Liver (tissue), 8 donors: ENCODE measurements at regions not wholly inside any gene's neighbourhood (a gene's known extent, or its start where the extent isn't known, plus 50 kb on each side); places are given as distances from the start of the nearest gene placed in this dataset.

Source experiments
- DNase-seq: peaks from one replicate; pipeline ENCODE4 v3.0.0-alpha.2; 2017; ENCODE audit warnings: low spot score
- H3K27ac ChIP-seq, 2 donors: one replicate each; pipeline ENCODE4 v1.7.0; 2013; ENCODE audit warnings: inconsistent platforms in 2 of 2, low read length in 2 of 2, control low read depth in 1 of 2, low read depth in 1 of 2, mild to moderate bottlenecking in 1 of 2
- H3K27me3 ChIP-seq, 4 donors: one replicate each; pipeline versions ENCODE4 v1.6.1 to v1.7.0; 2013; ENCODE audit warnings: low read length in 3 of 4, inconsistent platforms in 1 of 4, mild to moderate bottlenecking in 1 of 4, moderate library complexity in 1 of 4; ENCODE audit not compliant: control insufficient read depth in 4 of 4, insufficient read depth in 4 of 4
- H3K36me3 ChIP-seq, 4 donors: one replicate each; pipeline versions ENCODE4 v1.6.1 to v1.7.0; 2013; ENCODE audit warnings: low read length in 3 of 4, mild to moderate bottlenecking in 3 of 4, low read depth in 1 of 4, moderate library complexity in 1 of 4; ENCODE audit not compliant: control insufficient read depth in 4 of 4, insufficient read depth in 3 of 4
- H3K4me1 ChIP-seq, 4 donors: one replicate each; pipeline versions ENCODE4 v1.6.1 to v1.7.0; 2013; ENCODE audit warnings: low read length in 3 of 4, mild to moderate bottlenecking in 3 of 4, moderate library complexity in 1 of 4; ENCODE audit not compliant: control insufficient read depth in 4 of 4, insufficient read depth in 4 of 4
- H3K4me3 ChIP-seq, 3 donors: one replicate each; pipeline versions ENCODE4 v1.6.1 to v1.7.0; 2013; ENCODE audit warnings: low read length in 3 of 3, control low read depth in 1 of 3, low read depth in 1 of 3, mild to moderate bottlenecking in 1 of 3
- H3K9ac ChIP-seq, 2 donors: one replicate each; pipeline ENCODE4 v1.7.0; 2013; ENCODE audit warnings: low read length in 2 of 2, mild to moderate bottlenecking in 2 of 2, moderate library complexity in 2 of 2, control low read depth in 1 of 2, low read depth in 1 of 2
- H3K9me3 ChIP-seq, 4 donors: one replicate each; pipeline versions ENCODE4 v1.6.1 to v1.7.0; 2013; ENCODE audit warnings: low read length in 3 of 4; ENCODE audit not compliant: control insufficient read depth in 4 of 4
- FOXA2 ChIP-seq: IDR thresholded peaks from 2 replicates; pipeline ENCODE4 v1.6.1; 2016; ENCODE audit warnings: antibody characterized with exemption
- GABPA ChIP-seq, 2 donors: IDR thresholded peaks in 1 of 2; conservative IDR thresholded peaks in 1 of 2; 2 replicates each; pipeline ENCODE4 v1.6.1; 2016; ENCODE audit warnings: antibody characterized with exemption in 2 of 2, mild to moderate bottlenecking in 1 of 2, moderate library complexity in 1 of 2
- HNF4A ChIP-seq, 2 donors: conservative IDR thresholded peaks; 2 replicates each; pipeline ENCODE4 v1.6.1; 2016; ENCODE audit warnings: antibody characterized with exemption in 2 of 2, mild to moderate bottlenecking in 2 of 2
- JUND ChIP-seq, 2 donors: IDR thresholded peaks; 2 replicates each; pipeline ENCODE4 v1.6.1; 2016; ENCODE audit warnings: antibody characterized with exemption in 2 of 2
- NR2F2 ChIP-seq: IDR thresholded peaks from 2 replicates; pipeline ENCODE4 v1.6.1; 2016; ENCODE audit warnings: antibody characterized with exemption
- RAD21 ChIP-seq, 2 donors: IDR thresholded peaks; 2 replicates each; pipeline ENCODE4 v1.6.1; 2016; ENCODE audit warnings: antibody characterized with exemption in 2 of 2, mild to moderate bottlenecking in 2 of 2
- SP1 ChIP-seq: IDR thresholded peaks from 2 replicates; pipeline ENCODE4 v1.6.1; 2018; ENCODE audit warnings: antibody characterized with exemption, mild to moderate bottlenecking
- YY1 ChIP-seq: IDR thresholded peaks from 2 replicates; pipeline ENCODE4 v1.6.1; 2016; ENCODE audit warnings: antibody characterized with exemption, mild to moderate bottlenecking
- WGBS: extraction: QIAGEN DNeasy Blood & Tissue Kit; methylation state at CpG from one replicate; pipeline ENCODE4 v1.1.7; 2013; 5-methylcytosine and 5-hydroxymethylcytosine counted together
- TF ChIP-seq, protein P1 (sequence below): IDR thresholded peaks from 2 replicates; pipeline ENCODE4 v1.6.1; 2016; ENCODE audit warnings: antibody characterized with exemption, mild to moderate bottlenecking
- TF ChIP-seq, protein P2 (sequence below): fragments of 150-350 bp; IDR thresholded peaks from 2 replicates; pipeline ENCODE4 v1.5.1; 2017; ENCODE audit warnings: improper control_type of control experiment, low read depth, low read length; ENCODE audit not compliant: missing input control
- TF ChIP-seq, protein P3 (sequence below): IDR thresholded peaks from 2 replicates; pipeline ENCODE4 v1.6.1; 2016; ENCODE audit warnings: antibody characterized with exemption
- TF ChIP-seq, protein P4 (sequence below): IDR thresholded peaks from 2 replicates; pipeline ENCODE4 v1.6.1; 2016; ENCODE audit warnings: antibody characterized with exemption
- donor health status: healthy.
- donor health status: healthy.
- donor health status: healthy.
- donor health status: healthy.
- donor health status: healthy.

- H3K9ac ChIP-seq, result no peak overlapping the region
- H3K4me1 ChIP-seq, result no peaks in the 10 kb centered on the region
- no peaks in the 10 kb centered on the region for H3K9me3 ChIP-seq
- H3K4me3 ChIP-seq, result no peak overlapping the region
- no peaks in the 10 kb centered on the region for H3K36me3 ChIP-seq
- WGBS, result 57% methylated on average over 4 of the region's 4 CpGs
- H3K27me3 ChIP-seq, result no peaks in the 10 kb centered on the region
- TF ChIP-seq JUND (IDR thresholded peaks at IDR 0.05), result no peak
- DNase-seq, result no peak
- no peak overlapping the region for H3K27ac ChIP-seq
Observed at GRCh38 chrX:99663136-99663535, 746.9 kb downstream of the PCDH19 start.

DNA sequence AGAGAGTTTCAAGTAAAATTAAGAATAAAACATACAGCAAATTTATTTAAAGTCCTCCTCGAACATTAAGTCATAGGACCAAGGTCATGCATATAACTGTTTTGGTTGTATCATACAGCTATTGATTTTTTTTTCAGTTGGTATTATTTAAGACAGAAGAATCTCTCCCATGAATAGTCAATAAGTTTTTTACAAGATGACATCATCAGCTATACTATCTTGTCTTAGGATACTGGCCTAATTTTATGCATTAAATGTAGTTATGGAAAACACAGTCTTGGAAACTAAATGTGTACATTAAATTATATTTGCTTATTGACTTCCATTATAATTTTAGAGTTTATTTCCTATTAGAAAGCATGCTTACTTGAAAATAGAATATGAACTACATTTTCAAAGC lies 755.9 kb downstream of the PCDH19 start:
- Histone ChIP-seq H3K4me1 (no peaks in the 10 kb centered on the region), H3K36me3 (no peaks in the 10 kb centered on the region), H3K27me3 (peaks cover 0 to 2% (median 0%) of the 10 kb centered on the region in 4 donors), H3K9ac (no peak overlapping the region), H3K27ac (no peak overlapping the region), H3K9me3 (no peaks in the 10 kb centered on the region), H3K4me3 (no peak overlapping the region)
- 71% methylated on average over 1 of the region's 1 CpG for WGBS
- TF ChIP-seq, protein P1, sequence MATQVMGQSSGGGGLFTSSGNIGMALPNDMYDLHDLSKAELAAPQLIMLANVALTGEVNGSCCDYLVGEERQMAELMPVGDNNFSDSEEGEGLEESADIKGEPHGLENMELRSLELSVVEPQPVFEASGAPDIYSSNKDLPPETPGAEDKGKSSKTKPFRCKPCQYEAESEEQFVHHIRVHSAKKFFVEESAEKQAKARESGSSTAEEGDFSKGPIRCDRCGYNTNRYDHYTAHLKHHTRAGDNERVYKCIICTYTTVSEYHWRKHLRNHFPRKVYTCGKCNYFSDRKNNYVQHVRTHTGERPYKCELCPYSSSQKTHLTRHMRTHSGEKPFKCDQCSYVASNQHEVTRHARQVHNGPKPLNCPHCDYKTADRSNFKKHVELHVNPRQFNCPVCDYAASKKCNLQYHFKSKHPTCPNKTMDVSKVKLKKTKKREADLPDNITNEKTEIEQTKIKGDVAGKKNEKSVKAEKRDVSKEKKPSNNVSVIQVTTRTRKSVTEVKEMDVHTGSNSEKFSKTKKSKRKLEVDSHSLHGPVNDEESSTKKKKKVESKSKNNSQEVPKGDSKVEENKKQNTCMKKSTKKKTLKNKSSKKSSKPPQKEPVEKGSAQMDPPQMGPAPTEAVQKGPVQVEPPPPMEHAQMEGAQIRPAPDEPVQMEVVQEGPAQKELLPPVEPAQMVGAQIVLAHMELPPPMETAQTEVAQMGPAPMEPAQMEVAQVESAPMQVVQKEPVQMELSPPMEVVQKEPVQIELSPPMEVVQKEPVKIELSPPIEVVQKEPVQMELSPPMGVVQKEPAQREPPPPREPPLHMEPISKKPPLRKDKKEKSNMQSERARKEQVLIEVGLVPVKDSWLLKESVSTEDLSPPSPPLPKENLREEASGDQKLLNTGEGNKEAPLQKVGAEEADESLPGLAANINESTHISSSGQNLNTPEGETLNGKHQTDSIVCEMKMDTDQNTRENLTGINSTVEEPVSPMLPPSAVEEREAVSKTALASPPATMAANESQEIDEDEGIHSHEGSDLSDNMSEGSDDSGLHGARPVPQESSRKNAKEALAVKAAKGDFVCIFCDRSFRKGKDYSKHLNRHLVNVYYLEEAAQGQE, result no peak
- no peak for TF ChIP-seq GABPA (IDR thresholded peaks at IDR 0.05 in 1 of 2, conservative IDR thresholded peaks at IDR 0.05 in 1 of 2)
- no peak for TF ChIP-seq FOXA2
- TF ChIP-seq RAD21 (IDR thresholded peaks at IDR 0.05), result no peak
- no peak for TF ChIP-seq SP1
- no peak for TF ChIP-seq NR2F2
- TF ChIP-seq, protein P2, sequence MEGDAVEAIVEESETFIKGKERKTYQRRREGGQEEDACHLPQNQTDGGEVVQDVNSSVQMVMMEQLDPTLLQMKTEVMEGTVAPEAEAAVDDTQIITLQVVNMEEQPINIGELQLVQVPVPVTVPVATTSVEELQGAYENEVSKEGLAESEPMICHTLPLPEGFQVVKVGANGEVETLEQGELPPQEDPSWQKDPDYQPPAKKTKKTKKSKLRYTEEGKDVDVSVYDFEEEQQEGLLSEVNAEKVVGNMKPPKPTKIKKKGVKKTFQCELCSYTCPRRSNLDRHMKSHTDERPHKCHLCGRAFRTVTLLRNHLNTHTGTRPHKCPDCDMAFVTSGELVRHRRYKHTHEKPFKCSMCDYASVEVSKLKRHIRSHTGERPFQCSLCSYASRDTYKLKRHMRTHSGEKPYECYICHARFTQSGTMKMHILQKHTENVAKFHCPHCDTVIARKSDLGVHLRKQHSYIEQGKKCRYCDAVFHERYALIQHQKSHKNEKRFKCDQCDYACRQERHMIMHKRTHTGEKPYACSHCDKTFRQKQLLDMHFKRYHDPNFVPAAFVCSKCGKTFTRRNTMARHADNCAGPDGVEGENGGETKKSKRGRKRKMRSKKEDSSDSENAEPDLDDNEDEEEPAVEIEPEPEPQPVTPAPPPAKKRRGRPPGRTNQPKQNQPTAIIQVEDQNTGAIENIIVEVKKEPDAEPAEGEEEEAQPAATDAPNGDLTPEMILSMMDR, result no peak
- TF ChIP-seq, protein P3, sequence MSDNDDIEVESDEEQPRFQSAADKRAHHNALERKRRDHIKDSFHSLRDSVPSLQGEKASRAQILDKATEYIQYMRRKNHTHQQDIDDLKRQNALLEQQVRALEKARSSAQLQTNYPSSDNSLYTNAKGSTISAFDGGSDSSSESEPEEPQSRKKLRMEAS, result no peak
- no peak for TF ChIP-seq JUND (IDR thresholded peaks at IDR 0.05)
- TF ChIP-seq HNF4A (conservative IDR thresholded peaks at IDR 0.05), result no peak
- DNase-seq, result no peak

DNA sequence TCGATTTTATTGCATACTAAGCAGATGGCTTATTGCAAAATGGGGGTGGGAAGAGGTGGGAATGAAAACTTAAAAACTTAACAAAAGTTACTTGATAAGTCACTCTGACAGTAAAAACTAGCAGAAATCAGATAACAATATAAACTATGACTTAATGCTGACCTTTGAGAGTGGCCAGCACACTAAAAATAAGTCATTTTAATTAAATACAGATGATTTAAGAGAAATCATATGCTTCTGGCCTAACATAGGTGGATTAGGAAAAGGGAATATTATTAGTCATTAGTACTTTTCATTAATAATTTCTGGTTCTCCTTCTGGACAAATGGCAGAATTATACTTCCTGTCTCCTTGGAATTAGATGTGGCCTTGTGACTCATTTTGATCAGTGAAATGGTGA lies 756.7 kb downstream of the PCDH19 start:
- Histone ChIP-seq H3K4me1 (no peaks in the 10 kb centered on the region), H3K27me3 (peaks cover 0 to 2% (median 0%) of the 10 kb centered on the region in 4 donors), H3K9me3 (no peaks in the 10 kb centered on the region), H3K4me3 (no peak overlapping the region), H3K27ac (no peak overlapping the region), H3K9ac (no peak overlapping the region), H3K36me3 (no peaks in the 10 kb centered on the region)
- 84% methylated on average over 1 of the region's 1 CpG for WGBS
- DNase-seq, result no peak
- TF ChIP-seq GABPA (IDR thresholded peaks at IDR 0.05 in 1 of 2, conservative IDR thresholded peaks at IDR 0.05 in 1 of 2), result no peak
- no peak for TF ChIP-seq SP1
- TF ChIP-seq, protein P2, result no peak
- TF ChIP-seq YY1, result no peak
- TF ChIP-seq RAD21 (IDR thresholded peaks at IDR 0.05), result no peak
- TF ChIP-seq, protein P4, sequence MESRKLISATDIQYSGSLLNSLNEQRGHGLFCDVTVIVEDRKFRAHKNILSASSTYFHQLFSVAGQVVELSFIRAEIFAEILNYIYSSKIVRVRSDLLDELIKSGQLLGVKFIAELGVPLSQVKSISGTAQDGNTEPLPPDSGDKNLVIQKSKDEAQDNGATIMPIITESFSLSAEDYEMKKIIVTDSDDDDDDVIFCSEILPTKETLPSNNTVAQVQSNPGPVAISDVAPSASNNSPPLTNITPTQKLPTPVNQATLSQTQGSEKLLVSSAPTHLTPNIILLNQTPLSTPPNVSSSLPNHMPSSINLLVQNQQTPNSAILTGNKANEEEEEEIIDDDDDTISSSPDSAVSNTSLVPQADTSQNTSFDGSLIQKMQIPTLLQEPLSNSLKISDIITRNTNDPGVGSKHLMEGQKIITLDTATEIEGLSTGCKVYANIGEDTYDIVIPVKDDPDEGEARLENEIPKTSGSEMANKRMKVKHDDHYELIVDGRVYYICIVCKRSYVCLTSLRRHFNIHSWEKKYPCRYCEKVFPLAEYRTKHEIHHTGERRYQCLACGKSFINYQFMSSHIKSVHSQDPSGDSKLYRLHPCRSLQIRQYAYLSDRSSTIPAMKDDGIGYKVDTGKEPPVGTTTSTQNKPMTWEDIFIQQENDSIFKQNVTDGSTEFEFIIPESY, result no peak
- TF ChIP-seq, protein P3, result no peak
- TF ChIP-seq, protein P1, result no peak
- no peak for TF ChIP-seq JUND (IDR thresholded peaks at IDR 0.05)
- no peak for TF ChIP-seq HNF4A (conservative IDR thresholded peaks at IDR 0.05)
